OCI-LY3 (cell line): ENCODE measurements at regions not wholly inside any gene's neighbourhood (a gene's known extent, or its start where the extent isn't known, plus 50 kb on each side); places are given as distances from the start of the nearest gene placed in this dataset.

Experiments used
- EZH2phosphoT487 ChIP-seq: fragments of 200-600 bp; shearing (Covaris generic); IDR thresholded peaks from 2 replicates; pipeline ENCODE4 v1.6.1; 2018; ENCODE audit warnings: antibody characterized with exemption, mixed run types, low read depth
- TF ChIP-seq, protein P1 (sequence below): fragments of 200-600, 300-600 bp; sonication (generic); IDR thresholded peaks from 2 replicates; pipeline ENCODE4 v1.5.1; 2014; ENCODE audit warnings: antibody characterized with exemption, low read length, low read depth

DNA sequence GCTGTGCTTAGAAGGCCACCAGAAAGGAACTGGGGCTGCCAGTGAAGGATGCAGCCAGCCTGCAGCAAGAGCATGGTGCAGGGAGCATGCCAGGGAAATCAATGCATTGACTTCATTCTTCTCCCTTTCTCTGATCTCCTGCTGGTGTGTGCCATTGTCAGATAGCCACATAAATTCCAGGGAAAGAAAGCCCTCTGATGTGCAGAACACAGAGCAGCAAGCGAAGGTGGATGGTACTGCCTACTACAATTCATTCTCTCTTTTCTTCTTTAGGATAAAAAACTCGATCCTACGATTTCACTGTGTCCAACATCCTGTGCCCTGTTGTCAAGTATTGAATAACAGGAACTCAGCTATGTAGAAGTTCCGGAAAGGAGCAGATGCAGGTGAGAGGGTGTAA is 446.7 kb upstream of the TMEM132C start:
- TF ChIP-seq, protein P1, sequence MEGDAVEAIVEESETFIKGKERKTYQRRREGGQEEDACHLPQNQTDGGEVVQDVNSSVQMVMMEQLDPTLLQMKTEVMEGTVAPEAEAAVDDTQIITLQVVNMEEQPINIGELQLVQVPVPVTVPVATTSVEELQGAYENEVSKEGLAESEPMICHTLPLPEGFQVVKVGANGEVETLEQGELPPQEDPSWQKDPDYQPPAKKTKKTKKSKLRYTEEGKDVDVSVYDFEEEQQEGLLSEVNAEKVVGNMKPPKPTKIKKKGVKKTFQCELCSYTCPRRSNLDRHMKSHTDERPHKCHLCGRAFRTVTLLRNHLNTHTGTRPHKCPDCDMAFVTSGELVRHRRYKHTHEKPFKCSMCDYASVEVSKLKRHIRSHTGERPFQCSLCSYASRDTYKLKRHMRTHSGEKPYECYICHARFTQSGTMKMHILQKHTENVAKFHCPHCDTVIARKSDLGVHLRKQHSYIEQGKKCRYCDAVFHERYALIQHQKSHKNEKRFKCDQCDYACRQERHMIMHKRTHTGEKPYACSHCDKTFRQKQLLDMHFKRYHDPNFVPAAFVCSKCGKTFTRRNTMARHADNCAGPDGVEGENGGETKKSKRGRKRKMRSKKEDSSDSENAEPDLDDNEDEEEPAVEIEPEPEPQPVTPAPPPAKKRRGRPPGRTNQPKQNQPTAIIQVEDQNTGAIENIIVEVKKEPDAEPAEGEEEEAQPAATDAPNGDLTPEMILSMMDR, result no peak
- no peak for TF ChIP-seq EZH2phosphoT487
